ENCODE measurements at regions not wholly inside any gene's neighbourhood (a gene's known extent, or its start where the extent isn't known, plus 50 kb on each side); places are given as distances from the start of the nearest gene placed in this dataset.

DNA sequence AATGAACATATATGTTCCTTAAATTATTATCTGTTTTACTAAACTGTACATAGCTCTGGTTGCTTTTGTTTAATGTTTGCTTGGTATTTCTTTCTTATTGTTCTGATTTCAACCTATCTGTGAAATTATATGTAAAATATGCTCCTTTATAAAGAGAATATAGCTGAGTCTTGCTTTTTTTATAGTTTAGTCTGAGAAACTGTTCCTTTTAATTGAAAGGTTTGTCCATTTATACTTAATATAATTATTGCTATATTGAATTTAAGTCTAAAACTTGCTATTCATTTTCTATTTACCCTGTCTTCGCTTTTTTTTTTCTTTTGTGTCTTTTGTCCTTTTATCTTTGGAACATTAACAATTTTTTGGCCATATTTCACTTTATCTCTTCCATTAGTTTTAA is 712.0 kb downstream of the MAT2B start:
- TF ChIP-seq, protein P1, sequence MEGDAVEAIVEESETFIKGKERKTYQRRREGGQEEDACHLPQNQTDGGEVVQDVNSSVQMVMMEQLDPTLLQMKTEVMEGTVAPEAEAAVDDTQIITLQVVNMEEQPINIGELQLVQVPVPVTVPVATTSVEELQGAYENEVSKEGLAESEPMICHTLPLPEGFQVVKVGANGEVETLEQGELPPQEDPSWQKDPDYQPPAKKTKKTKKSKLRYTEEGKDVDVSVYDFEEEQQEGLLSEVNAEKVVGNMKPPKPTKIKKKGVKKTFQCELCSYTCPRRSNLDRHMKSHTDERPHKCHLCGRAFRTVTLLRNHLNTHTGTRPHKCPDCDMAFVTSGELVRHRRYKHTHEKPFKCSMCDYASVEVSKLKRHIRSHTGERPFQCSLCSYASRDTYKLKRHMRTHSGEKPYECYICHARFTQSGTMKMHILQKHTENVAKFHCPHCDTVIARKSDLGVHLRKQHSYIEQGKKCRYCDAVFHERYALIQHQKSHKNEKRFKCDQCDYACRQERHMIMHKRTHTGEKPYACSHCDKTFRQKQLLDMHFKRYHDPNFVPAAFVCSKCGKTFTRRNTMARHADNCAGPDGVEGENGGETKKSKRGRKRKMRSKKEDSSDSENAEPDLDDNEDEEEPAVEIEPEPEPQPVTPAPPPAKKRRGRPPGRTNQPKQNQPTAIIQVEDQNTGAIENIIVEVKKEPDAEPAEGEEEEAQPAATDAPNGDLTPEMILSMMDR (IDR thresholded peaks at IDR 0.05 in 8 of 11, conservative IDR thresholded peaks at IDR 0.05 in 3 of 11) = no peak
- TF ChIP-seq POLR2A (IDR thresholded peaks at IDR 0.05) = no peak
- TF ChIP-seq POLR2AphosphoS5 (IDR thresholded peaks at IDR 0.05) = no peak
